ENCODE measurements at regions not wholly inside any gene's neighbourhood (a gene's known extent, or its start where the extent isn't known, plus 50 kb on each side); places are given as distances from the start of the nearest gene placed in this dataset.
A peak's percentile ranks its signal among the peaks of the same experiment; 100 is the strongest.
"Not testable (repeated sequence)": the region's sequence is repeated elsewhere in the genome, so short reads cannot be mapped to it uniquely, and the experiment has no call there.

GRCh38 chr15:23750179-23750578 is 63.1 kb upstream of the NDN start:
- DNase-seq = no peak

GRCh38 chr15:23750776-23751175 is 63.7 kb upstream of the NDN start:
- no peak for DNase-seq

GRCh38 chr15:23753248-23753647 is 66.1 kb upstream of the NDN start:
- no peak for DNase-seq

- DNase-seq = no peak
Measured at GRCh38 chr15:23758891-23759290, 71.8 kb upstream of the NDN start.

GRCh38 chr15:23760024-23760423 is 72.9 kb upstream of the NDN start:
- no peak for DNase-seq

GRCh38 chr15:23761386-23761785 is 74.3 kb upstream of the NDN start:
- DNase-seq = no peak

GRCh38 chr15:23762026-23762425 is 74.9 kb upstream of the NDN start:
- DNase-seq = no peak

GRCh38 chr15:23763021-23763420 is 75.9 kb upstream of the NDN start:
- DNase-seq = no peak

GRCh38 chr15:23764306-23764705 is 77.2 kb upstream of the NDN start:
- DNase-seq = no peak

- no peak for DNase-seq
Measured at GRCh38 chr15:23764716-23765115, 77.6 kb upstream of the NDN start.

GRCh38 chr15:23766779-23767178 is 79.7 kb upstream of the NDN start:
- DNase-seq = not testable (repeated sequence)

GRCh38 chr15:23773093-23773492 is 86.0 kb upstream of the NDN start:
- DNase-seq = no peak

GRCh38 chr15:23787346-23788105 is 100.4 kb upstream of the NDN start:
- no peak for DNase-seq

GRCh38 chr15:23793191-23793680 is 106.1 kb upstream of the NDN start:
- DNase-seq = no peak

- no peak for DNase-seq
Measured at GRCh38 chr15:23797747-23798446, 110.8 kb upstream of the NDN start.

GRCh38 chr15:23801881-23802280 is 114.8 kb upstream of the NDN start:
- no peak for DNase-seq

GRCh38 chr15:23802896-23803435 is 115.9 kb upstream of the NDN start:
- DNase-seq = not testable (repeated sequence)

GRCh38 chr15:23806980-23807379 is 119.9 kb upstream of the NDN start:
- DNase-seq = no peak

GRCh38 chr15:23823508-23823907 is 136.4 kb upstream of the NDN start:
- DNase-seq = peak in 1 of 2 experiments; percentile 10

- DNase-seq = no peak
Measured at GRCh38 chr15:23828786-23829185, 141.7 kb upstream of the NDN start.

GRCh38 chr15:23835953-23836352 is 148.8 kb upstream of the NDN start:
- DNase-seq = no peak

- no peak for DNase-seq
Measured at GRCh38 chr15:23839893-23840474, 152.9 kb upstream of the NDN start.

GRCh38 chr15:23846218-23846617 is 159.1 kb upstream of the NDN start:
- no peak for DNase-seq

- DNase-seq = no peak
Measured at GRCh38 chr15:23850666-23851065, 163.6 kb upstream of the NDN start.
